ENCODE measurements at regions not wholly inside any gene's neighbourhood (a gene's known extent, or its start where the extent isn't known, plus 50 kb on each side); places are given as distances from the start of the nearest gene placed in this dataset.

DNA sequence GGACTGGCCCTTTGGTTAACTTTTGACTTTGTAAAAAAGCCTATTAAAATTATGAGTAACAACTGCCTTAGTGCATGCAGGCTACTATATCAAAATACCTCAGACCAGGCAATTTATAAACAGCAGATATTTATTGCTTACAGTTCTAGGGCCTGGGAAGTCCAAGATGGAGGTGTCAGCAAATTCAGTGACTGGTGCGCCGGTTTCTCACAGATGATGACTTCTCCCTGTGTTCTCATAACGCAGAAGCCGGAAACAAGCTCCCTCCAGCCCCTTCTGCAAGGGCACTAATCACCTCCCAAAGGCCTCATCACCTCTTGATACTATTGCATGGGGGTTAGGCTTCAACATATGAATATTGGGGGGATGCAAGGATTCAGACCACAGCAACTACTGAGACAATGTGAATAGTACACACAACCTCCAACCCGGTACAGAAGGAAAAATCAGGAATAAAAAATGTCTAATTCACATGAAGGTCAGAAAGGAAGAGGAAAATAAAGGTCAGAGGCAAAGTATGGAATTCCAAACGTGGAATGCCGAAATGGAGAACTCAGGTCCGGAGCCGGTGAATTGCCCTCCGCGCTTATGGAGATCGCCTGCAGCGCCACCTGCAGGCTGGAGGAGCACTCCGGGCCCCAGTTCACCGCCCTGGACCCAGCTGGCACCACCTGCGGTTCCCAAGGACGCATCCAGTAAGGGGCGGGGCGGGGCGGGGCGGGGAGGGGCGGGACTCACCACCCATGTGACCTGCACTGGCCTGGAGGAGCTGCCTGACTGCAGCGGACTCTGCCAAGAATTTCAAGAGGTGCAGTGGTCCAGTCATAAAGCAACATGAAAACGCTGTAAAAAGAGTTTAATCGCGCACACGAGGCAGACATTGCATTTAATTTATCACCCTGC lies 203.4 kb downstream of the KIF26A start:
- peak; percentile 92 for DNase-seq (ENCODE audit: low read depth, low spot score)

DNA sequence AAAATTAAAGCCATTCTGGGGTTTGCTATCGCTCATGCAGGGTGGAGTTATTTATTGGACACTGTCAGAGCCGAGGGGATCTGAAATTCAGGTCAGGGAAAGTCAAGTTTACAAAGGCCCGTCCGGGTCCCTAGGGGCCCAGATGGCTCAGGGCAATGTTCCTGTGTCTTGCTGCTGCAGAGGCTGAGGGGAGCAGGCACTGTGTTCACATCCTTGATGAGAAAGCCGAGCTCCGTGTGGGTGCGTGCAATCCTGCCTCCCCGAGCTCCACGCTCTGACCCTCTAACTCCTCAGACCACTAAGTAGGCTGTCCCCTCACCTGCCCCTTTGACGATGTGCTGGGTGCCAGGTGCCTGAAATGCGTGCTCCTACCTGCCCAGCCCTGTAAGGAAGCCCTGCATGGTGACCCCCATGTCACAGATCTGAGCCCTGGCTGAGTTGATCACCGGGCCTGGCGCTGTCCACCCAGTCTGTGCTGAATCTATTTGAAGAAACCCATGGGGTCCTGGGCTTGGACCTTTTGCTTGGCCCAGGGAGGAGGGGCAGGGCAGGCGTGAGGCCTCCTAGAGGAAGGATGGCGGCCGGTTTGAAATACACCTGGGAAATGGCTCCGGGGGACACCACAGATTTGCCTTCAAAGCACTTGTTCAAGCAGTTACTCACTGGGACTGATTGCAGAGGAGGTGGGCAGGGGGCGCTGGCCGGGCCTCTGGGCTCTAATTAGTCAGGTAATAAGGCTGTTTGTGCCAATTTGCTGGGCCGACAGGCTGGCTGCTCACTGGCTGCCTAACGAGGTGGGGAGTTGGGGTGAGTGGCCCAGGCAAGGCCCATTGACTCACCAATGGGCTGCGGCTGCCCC lies 204.3 kb downstream of the KIF26A start:
- DNase-seq (ENCODE audit: low read depth, low spot score), result peak; percentile 75

DNA sequence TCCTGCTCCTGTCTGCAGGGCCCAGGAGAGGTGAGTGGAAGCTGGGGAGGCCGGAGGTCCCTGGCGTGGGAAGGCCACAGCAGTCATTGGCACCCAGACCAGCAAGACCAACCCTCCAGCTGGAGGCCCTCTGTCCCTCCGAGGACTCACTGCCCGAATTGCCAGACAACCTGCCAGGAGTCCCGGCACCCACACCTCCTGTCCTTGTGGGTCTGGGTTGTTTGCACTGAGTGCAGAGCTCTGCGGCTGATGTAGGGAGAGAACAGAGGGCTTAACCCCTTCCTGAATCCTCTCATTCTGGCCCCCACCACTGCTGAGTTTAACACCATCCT lies 204.9 kb downstream of the KIF26A start:
- no peak for DNase-seq (ENCODE audit: low read depth, low spot score)

DNA sequence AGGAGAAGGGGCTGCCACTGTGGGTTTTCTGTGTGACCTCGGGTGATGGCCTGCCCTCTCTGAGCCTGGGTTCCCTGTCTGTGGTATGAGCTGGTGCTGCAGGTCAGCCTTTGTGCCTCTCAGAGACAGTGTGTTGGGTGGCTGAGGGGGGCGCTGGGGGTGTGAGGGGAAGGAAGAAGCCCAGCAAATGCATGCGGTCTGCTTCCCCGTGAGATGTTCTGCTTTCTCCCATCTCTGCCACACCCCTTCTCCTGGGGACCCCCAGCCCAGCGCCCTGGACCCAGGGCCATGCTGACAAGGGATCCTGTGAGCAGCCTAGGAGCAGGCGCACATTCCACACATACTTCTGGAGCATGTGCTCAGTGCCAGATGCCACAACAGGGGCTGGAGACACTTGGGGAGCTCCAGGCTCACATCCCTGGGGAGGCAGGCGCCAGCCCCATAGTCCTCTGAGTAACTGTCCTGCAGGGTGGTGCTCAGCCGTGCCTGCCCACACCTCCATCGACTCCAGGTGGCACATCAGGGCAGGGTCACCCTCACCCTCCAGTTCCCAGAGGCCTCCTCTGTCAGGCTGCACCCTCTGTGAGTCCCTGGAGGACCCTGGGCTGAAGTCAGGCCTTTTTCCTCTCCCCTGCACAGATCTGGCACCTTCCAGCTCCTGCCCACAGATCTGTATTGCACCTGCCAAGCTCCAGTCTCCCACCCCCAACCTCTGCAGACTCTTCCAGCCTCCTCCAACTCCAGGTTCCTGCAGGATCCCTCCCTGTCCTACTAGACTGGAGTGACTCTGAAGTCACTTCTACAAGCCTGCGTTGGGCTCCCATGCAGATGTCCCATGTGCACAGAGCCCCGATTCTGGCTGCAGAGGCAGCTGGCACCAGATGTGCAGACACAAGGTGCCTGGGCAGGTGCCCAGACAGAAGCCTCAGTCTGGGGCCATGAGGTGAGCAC lies 205.6 kb downstream of the KIF26A start:
- DNase-seq (ENCODE audit: low read depth, low spot score), result peak; percentile 43

DNA sequence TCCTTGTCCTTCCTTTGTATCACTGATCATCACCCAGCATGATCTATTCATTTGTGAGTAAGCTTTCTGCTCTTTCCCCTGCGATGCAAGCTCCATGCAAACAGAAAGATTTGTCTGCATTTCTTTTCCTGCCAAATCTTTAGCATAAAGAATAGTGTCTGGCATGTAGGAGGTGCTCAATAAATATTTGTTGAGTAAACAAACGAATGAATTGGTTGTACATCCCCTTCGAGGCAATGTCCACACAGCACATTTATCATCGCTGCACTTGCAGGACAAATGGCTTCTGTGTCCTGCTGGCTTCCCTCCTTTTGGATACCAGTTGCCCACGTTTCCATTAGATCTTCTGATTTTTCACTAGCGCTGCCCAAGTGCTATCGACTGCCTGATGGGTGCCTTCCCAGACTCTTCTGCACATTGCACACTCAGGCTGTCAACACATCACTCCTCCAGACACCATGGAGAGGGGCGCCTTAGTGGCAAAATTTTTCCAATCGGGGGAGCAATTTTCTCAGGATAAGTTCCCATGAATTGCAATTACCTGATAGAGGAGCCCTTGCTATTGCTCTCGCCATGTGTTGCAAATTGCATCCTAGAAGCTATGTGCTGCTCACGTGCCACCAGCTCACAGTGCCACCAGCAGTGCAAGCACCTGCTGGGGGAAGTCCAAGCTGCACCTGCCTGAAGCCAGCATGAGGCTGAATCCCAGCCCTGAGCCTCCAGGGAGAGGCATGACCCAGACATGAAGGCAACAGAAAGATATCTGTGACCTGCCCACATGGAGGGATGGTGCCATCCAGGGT lies 206.6 kb downstream of the KIF26A start:
- no peak for DNase-seq (ENCODE audit: low read depth, low spot score)

DNA sequence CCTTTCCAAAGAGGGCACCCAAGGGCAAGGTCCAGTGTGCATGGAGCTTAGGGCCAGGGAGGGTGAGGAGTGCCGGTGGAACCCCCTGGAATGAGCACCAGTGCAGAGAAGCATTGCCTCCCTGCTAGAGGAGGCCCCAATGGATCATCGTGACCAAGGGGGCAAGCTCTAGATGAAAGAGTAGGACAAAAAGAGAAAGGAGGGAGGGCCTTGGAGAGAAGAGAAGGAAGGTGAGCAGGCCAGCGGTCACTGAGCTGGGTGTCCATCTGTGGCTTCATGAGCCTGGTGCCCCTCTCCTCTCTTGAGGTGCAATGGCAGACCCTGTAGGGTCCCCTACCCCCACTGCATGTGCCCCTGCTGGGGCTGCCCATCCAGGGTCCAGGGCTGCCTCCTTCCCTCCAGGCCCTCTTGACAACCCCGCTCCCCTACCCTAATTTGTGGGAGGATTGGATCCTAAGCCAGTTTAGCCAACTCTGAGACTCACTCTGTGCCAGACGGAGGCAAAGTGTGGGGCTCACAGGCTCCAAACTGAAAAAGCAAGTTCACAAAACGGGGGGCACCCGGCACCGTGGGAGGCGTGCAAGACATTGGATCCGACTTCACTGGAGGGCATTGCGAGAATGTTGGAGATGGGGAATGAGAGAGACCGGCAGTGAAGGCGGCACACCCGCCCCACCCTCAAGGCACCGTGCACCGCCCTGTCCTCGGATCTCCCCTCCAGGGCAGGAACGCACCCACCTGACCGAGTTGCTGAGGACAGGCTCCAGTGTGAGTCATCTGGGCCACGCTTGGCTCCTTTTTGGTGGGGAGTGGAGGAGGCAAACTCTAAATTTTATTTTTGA lies 207.5 kb downstream of the KIF26A start:
- peak; percentile 32 for DNase-seq (ENCODE audit: low read depth, low spot score)

DNA sequence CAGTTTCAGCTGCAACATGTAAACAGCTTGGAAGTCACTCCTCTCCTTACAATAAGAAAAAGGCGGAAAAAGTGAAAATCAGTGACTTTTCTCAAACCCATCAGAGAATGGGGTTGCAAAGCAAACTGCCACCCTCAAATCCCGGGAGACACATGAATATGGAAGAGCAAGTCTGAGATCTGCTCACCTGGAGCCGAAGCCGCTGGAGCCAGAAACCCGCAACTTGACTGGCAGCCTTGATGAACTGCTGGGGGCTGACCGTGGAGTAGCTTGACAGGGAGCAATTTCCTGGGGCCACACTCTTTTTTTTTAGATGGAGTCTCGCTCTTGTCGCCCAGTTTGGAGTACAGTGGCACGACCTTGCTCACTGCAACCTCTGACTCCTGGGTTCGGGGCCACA lies 208.2 kb downstream of the KIF26A start:
- DNase-seq (ENCODE audit: low read depth, low spot score), result no peak

DNA sequence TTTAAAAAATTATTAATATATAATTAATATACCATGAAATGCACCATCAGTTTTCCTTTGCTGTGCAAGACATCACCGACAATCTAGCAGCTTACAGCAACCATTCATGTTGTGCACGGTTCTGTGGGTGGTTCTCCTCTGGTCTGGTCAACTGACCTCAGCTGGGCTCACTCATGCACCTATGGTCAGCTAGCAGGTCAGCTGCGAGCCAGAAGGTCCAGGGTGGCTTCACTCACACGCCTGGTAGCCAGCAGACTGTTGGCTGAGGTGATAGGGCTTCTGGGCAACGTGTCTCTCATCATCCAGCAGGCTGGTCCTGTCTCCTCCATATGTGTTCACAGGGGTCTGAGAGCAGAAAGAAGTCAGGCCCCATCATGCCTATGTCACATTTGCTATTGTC lies 210.4 kb downstream of the KIF26A start:
- DNase-seq (ENCODE audit: low read depth, low spot score), result no peak

DNA sequence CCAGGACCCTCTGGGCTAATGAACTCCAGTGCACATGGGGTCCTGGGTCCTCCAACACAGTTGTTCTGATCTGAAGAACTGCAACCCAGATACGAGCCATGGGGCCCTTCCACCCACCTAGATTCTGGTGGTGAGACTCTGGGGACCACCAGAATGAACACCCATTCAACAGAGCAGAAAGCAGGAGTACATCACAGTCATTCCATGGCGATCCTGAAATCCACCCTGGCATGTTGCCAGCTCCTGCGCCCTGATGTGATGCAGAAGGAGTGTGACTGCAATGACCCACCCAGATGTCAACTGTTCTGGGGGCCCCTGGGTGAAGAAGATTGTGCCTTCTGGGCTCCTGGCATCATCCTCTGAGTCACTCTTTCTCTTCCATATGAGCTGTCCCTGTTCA lies 211.6 kb downstream of the KIF26A start:
- DNase-seq (ENCODE audit: low read depth, low spot score), result no peak

DNA sequence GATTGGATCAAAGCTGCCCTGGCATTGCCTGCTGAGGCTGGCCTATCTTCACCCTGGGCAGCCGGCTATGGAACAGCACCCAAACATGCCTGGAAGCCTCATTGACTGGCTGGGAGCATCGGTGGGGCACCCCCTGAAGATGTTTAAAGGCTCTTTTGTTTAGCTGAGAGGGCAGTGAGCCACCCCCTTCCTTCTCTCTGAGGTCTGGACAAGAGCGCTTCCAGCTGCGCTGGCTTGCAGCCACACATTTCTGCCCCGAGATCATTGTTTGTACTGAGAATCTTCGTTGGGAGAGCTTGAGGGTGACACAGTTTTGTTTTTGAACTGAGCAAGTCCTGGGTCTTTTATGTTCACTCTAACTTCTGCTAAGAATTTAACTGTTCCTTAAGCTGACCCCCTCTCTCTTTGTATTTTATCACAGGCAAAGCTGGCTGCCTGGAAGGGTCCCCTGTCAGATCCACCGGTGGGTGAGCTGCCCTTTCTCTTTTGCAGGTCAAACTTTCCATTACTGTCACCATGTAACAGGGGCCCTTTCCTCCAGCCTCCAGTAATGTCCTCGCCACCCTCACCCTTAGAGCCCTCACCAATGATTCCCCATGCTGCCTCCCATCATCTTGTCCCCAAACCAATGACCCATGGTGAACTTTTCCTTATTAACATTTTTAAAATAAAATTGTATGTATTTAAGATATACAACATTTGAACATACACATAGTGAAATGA lies 212.2 kb downstream of the KIF26A start:
- DNase-seq (ENCODE audit: low read depth, low spot score), result no peak

DNA sequence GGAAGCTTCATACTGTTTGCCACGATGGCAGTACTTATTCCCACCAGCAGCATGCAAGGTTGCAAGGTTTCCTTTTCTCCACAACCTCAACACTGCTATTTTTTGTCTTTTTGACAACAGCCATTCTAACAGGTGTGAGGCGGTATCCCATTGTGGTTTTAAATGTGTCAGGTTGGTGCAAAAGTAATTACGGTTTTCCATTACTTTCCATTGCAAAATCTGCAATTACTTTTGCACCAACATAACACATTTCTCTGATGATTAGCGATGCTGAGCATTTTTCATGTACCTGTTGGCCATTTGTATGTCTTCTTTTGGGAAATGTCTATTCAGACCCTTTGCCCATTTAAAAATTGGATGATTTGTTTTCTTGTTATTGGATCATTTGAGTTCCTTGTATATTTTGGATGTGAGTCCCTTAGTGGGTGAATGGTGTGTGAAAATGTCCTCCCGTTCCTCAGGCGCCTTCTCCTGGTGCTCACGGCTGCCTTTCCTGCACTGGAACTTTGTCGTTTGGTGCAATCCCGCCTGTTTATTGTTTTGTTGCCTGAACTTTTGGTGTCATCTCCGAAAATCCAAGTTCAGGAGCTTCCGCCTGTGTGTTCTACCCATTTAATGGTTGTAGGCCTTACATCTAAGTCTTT lies 213.6 kb downstream of the KIF26A start:
- no peak for DNase-seq (ENCODE audit: low read depth, low spot score)

DNA sequence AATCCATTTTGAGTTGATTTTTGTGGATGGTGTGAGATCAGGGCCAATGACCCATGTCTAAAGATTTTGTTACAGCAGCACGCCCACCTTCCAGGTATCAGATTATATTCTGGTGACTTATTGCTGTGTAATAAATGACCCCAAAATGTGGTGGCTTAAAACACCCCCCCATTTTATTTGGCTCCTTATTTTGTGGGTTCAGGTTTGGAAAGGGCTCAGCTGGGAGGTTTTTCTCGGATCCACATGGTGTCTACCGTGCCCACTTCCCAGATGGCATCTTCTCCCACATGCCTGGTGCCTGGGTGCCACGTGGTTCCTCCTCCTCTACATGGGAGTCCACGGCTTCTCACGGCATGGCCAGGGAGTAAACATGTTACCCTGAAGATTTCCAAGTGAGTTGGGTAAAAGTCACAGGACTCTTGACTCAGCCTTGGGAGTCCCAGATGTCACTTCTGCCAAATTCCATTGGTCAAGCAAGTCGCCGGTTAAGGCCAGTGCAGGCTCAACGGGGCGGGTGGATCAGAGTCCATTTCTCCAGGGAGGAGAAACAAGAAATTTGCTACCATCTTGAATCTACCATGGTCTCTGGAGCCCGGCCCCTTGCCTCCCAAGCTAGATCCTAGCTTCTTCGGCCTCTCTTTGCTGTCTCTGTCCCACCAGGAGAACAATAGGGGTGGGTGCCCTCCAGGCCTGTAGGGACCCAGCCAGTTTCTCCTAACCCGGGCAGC lies 214.3 kb downstream of the KIF26A start:
- no peak for DNase-seq (ENCODE audit: low read depth, low spot score)

DNA sequence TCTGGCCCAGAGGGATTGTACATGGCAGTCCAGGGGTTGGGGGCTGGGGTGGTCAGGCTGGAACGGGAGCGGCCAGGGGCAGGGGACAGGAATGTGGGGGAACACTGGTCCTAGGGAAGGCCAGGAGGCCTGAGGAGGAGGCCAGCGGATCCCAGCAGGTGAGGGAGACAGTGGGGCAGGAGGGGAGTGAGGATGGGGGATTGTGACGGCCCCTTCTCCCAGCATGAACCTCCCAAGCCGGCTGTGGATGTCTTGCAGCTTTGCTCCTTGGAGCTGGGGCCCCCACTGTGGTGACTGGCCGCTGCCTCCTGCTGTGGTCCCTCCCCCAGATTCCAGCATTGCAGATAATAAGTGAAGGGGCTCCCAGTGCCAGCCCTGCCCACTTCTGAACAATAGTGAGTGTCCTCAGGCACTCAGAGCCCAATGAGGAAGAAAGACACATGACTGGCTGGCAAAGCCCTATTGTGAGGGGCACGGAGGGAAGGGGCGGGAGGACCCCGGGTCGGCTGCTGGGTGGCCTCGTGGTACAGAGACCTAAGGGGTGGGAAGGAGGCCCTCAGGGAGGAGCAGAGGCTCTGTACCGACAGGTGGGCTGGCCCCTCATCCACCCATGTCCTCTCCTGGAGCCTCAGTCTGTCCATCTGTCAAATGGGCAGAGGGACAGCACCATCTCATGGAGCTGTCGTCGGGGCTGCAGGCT lies 215.0 kb downstream of the KIF26A start:
- no peak for DNase-seq (ENCODE audit: low read depth, low spot score)

DNA sequence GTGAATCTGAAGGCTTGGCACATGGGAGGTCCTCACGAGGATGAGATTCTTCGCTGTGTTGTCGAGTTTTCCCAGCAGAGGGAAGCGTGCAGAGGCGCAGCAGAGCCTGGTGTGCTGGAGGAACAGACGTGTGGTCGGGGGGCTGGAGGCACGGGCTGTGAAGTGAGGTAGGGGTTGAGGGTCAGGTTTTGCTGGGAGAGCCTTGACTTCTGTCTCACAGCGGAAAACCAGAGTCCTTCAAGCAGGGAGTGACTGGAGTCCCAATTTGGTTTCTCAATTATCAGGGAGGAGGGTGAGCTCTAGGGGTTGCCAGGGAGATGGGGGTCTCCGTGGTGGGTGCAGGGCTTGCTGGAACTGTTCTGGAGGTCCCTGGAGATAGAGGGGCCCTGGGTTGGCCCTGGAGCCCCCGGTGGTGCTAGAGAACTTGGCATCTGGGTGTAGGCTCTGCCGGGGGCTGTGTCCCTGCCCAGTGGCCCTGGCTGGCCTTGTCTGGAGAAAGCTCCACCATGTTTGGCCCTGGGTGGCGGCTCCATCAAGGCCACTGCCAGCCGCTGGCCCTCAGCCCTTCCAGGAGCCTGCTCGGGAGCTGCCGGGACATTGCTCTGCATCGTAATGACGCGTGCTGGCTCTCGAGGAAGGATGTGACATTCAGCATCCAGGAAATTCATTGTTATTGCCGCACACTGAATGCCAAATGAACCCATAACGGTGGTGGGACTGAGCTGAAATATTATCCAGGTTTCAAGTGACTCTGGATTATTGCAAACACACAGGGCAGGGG lies 215.7 kb downstream of the KIF26A start:
- DNase-seq (ENCODE audit: low read depth, low spot score), result no peak

DNA sequence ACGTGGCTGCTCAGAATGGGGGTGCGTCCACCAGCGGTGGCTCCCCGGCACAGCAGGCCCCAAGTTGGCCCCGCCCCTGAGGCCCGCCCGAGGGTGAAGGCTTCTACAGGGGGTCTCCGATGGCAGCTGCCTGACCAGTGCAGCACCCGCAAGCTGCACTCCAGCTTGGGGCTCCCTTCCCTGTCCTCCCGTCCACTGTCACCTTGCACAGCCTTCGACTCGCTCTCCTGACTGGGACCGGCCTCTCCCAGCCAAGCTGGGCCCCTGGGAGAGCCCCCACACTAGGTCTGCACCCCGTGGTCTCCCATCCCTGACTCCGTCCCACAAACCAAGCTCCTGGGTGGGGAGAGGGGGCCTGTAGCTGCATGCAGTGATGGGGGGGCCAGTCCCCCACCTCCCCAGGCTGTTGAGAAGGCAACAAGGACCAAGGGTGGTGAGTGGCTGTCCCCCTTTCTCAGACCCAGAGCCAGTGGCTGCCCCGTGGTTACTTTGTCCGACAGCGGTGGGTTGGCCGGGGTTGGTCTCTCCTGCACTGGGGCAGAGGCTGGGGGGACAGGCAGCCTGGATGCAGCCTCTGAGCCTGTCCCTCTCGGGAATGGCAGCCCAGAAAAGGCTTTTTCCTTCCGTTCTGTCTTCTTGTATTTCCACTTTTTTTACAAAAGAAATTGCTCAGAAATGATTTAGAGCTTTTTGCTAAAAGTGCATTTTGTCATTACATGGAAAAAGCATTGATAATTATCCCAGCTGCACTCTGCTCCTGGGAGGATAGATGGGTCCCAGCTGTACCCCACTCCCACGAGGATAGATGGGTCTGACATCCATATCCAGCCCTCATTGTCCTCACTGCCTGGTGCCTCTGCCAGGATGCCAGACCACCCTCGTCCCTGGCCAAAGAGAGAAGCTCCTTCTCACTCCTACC lies 217.0 kb downstream of the KIF26A start:
- DNase-seq (ENCODE audit: low read depth, low spot score), result no peak

Measured in ELF-1 (cell line).